Heart left ventricle (tissue), 13 donors: ENCODE measurements at regions not wholly inside any gene's neighbourhood (a gene's known extent, or its start where the extent isn't known, plus 50 kb on each side); places are given as distances from the start of the nearest gene placed in this dataset.

Source experiments
- POLR2A ChIP-seq, 2 donors: fragments of 450-650 bp; IDR thresholded peaks; one replicate each; pipeline ENCODE4 v1.6.1; 2017; ENCODE audit warnings: antibody characterized with exemption in 2 of 2, mild to moderate bottlenecking in 2 of 2, moderate library complexity in 2 of 2
- TF ChIP-seq, protein P1 (sequence below), 12 donors: fragments of 200-600 bp; sonication (generic) in 4 of 12; IDR thresholded peaks; one replicate each; pipeline versions ENCODE4 v1.5.0 to v1.8.0; 2018 to 2022; ENCODE audit warnings: antibody characterized with exemption in 12 of 12, mild to moderate bottlenecking in 5 of 12
- donor health status: ischemic (EF 13 %, LVEDD 7.1; RV severe dilation, severe dysfunction).
- donor health status: DM: no; HTN: yes; CAD: no.
- donor health status: DM: no; HTN: no; CAD: no.
- donor health status: ischemic (EF 25% LVEDD 6.9; RV normal size, moderate dysfunction).
- donor health status: ischemic (EF 25% LVEDD 5.7; RV mildly dilated, moderate dysfunction).
- donor health status: ischemic (EF 35%, LVEDD 5.7; RV mildly dilated, moderate dysfunction).
- donor health status: nonischemic (EF 11% LVEDD 7.7; RV severe dilation, severe dysfunction).
- donor health status: DM: yes; HTN: yes; CAD: no.
- donor health status: PGD.
- donor health status: ischemic (EF 29% LVEDD 5.4; RV normal size, mild dysfunction).
- donor health status: nonischemic (EF 23%, LVEDD 6.1; RV moderate dilation, normal function).

DNA sequence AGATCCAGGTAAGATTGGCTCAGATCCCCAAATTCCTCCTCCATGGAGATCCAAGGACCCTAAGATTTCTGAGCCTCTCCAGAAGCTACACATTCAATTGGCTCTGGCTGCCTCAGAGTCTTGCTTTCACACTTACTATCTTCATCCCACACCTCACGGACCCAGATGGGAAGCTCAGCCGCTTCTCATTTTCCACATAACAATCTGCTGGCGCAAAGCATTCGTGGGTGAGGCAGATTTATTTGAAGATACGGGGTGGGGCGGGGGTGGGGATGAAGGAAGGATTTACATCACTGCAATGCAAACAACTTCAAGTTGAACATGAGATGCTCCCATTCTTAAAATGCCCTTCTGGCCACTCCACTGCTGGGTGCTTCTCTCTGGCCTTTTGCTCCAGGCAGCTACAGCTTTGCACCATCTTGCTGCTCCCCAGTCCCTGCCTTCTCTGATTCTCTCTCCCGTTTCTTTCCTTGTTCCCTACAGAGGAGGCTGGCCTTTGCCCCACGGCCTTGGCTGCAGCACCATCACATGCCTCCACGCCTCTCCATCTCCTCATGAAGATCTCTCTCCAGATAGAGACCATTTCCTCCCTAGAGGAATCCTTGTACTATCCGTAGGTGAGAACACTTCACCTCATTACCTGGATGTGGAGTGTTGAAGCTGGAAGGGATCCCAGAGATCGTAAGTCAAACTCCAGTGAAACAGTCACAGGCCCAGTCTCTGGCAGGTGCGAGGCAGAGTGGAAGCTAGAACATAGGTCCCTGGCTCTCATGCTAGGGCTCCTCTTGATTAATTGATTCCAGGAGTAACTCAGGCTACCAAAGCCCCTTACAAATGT lies 175.9 kb downstream of the RPLP1 start:
- TF ChIP-seq POLR2A (IDR thresholded peaks at IDR 0.05) = no peak
- TF ChIP-seq, protein P1, sequence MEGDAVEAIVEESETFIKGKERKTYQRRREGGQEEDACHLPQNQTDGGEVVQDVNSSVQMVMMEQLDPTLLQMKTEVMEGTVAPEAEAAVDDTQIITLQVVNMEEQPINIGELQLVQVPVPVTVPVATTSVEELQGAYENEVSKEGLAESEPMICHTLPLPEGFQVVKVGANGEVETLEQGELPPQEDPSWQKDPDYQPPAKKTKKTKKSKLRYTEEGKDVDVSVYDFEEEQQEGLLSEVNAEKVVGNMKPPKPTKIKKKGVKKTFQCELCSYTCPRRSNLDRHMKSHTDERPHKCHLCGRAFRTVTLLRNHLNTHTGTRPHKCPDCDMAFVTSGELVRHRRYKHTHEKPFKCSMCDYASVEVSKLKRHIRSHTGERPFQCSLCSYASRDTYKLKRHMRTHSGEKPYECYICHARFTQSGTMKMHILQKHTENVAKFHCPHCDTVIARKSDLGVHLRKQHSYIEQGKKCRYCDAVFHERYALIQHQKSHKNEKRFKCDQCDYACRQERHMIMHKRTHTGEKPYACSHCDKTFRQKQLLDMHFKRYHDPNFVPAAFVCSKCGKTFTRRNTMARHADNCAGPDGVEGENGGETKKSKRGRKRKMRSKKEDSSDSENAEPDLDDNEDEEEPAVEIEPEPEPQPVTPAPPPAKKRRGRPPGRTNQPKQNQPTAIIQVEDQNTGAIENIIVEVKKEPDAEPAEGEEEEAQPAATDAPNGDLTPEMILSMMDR (IDR thresholded peaks at IDR 0.05) = no peak
